GM12874 (cell line): ENCODE measurements at regions not wholly inside any gene's neighbourhood (a gene's known extent, or its start where the extent isn't known, plus 50 kb on each side); places are given as distances from the start of the nearest gene placed in this dataset.

Experiments
- CTCF ChIP-seq: IDR thresholded peaks from 2 replicates; pipeline ENCODE4 v1.5.1; 2011; ENCODE audit warnings: low read depth, mild to moderate bottlenecking, control low read depth, low read length, moderate library complexity; ENCODE audit not compliant: insufficient read depth

GRCh38 chrY:8655017-8655416, 682.2 kb upstream of the TSPY4 start:
- TF ChIP-seq CTCF, result no peak

GRCh38 chrY:8656101-8656500, 681.2 kb upstream of the TSPY4 start:
- TF ChIP-seq CTCF, result no peak

GRCh38 chrY:8656515-8656914, 680.7 kb upstream of the TSPY4 start:
- no peak for TF ChIP-seq CTCF

GRCh38 chrY:8659721-8660120, 677.5 kb upstream of the TSPY4 start:
- TF ChIP-seq CTCF, result no peak

GRCh38 chrY:8673896-8674295, 663.4 kb upstream of the TSPY4 start:
- no peak for TF ChIP-seq CTCF

- TF ChIP-seq CTCF, result no peak
Measured at GRCh38 chrY:8677336-8677935, 659.8 kb upstream of the TSPY4 start.

- TF ChIP-seq CTCF, result no peak
Measured at GRCh38 chrY:8687154-8687553, 650.1 kb upstream of the TSPY4 start.
